Stimulated activated CD4-positive, alpha-beta T cell treated with anti-CD3 and anti-CD28 coated beads, Interleukin-12 subunit alpha, Interleukin-12 subunit beta, amount 100 ng/mL, for 4 hours (primary cell): ENCODE measurements at regions not wholly inside any gene's neighbourhood (a gene's known extent, or its start where the extent isn't known, plus 50 kb on each side); places are given as distances from the start of the nearest gene placed in this dataset.

Experiments
- DNase-seq: peaks from one replicate; pipeline ENCODE4 v3.0.0-alpha.2; 2020

GRCh38 chr17:72303787-72304733 is 183.2 kb downstream of the SOX9 start:
- no peak for DNase-seq

DNA sequence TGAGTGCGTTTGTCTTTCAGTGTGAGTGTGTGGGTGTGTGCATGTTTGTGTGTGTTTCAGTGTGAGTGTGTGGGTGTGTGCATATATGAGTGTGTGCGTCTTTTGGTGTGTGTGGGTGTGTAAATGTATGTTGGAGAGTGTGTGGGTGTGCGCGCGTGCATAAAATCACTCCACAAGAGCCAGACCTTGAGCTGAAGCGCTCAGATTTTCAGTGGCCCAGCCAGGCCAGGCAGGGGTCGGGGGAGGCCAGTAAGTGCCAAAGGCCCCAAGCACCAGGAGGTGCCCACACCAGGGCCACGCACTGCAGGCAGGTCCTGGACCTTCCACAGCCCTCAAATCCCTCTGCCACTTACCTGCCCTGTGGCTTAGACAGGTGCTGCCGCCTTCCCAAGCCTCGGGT is 184.0 kb downstream of the SOX9 start:
- no peak for DNase-seq

DNA sequence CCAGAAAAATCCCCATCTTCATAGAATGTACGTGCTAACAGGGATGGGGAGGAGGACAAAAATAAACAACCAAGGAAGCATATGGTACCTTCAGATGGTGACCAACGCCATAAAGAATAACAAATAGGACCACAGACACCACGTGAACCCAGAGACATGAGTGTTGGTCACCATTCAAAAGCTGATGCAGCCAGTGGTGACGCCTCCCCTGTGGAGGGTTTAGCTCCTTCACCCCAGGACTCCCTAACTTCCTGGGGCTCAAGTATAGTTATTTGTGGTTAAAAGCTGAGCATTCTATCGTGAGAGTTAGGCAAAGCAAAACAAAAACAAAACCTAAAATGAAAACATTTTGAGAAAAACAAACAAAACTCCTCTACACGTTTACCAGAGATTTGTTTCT is 184.7 kb downstream of the SOX9 start:
- DNase-seq = no peak

- no peak for DNase-seq
Measured at GRCh38 chr17:72306037-72306436, 185.2 kb downstream of the SOX9 start.

- DNase-seq = no peak
Measured at GRCh38 chr17:72307836-72308235, 187.0 kb downstream of the SOX9 start.

DNA sequence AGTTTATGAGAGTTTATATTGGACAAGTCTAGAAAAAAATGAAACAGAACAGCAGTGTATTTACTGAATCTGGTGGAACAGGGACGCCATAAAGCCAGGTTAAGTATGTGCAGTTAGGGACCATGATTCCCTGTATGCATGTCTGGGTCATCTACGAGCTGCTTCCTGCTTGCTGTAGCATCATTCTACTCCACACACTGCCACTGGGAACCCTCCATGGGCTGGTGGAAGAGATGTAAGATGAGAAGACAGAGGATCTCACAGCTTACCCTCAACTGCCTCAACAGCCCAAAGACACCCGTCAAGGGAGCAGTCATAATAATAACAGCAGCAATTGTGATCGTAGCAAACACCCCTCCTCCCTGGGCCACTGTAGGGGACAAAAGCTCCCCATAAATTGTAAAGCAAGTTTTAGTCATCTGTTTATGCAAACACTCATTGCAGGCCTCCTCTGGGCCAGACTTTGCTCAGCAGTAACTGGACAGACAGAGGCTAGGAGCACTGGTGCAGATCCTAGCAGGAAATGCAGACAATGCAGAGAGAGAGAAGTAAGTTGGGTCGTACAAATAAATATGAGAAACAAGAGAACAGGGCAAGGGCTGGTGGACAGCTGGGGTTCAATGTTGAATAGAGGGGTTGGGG is 188.0 kb downstream of the SOX9 start:
- no peak for DNase-seq

DNA sequence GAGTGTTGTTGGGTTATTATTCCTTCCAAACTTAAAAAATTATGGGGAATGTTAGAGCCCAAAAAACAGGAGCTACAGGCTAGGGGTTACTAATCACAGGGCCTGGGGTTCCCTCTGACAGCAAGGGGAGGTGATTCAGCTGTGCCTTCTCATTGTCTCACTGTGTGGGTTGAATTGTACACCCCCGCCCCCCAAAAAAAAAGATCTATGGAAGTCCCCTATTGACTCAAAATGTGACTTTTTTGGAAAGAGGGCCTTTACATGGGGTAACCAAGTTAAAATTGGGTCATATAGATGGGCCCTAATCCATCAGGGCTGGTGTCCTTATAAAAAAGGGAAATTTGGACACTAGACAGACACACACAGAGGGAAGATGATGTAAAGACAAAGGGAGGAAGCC is 190.2 kb downstream of the SOX9 start:
- DNase-seq = no peak

DNA sequence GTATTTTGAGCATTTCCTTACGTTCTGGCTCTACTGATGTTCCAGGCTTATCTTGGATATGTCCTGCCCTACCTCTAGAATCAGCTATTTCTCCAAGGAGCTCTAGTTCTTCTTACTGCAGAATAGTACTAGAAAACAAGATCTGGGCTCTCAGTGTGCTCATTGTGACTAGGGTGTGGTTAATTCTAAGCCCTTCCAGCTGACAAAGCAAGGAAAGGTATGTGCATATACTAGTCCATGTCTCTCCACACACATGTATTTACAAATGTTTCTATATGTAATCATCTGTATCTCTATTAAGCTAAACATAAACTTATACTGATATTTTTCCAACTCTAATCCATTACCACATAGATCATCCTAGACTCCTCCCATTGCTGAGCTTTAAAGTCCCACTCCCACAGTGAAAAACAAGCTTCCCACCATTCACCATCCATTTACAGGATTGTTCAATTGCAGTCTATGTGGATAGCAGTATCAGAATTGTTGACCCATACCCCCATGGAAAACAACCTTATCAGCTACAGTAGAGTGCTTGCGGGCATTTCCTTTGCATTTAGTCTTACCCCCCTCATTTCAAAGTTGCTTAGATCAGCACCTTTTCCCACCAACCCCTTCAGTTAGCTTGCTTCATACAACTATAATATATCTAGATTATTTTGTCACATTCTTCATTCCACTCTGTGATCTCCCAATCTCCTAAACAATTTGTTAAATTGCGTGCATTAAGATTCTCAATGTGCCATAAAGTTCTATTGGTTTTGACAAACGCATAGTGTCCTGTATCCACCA is 194.5 kb downstream of the SOX9 start:
- DNase-seq = no peak

GRCh38 chr17:72318131-72318530 is 197.3 kb downstream of the SOX9 start:
- no peak for DNase-seq

DNA sequence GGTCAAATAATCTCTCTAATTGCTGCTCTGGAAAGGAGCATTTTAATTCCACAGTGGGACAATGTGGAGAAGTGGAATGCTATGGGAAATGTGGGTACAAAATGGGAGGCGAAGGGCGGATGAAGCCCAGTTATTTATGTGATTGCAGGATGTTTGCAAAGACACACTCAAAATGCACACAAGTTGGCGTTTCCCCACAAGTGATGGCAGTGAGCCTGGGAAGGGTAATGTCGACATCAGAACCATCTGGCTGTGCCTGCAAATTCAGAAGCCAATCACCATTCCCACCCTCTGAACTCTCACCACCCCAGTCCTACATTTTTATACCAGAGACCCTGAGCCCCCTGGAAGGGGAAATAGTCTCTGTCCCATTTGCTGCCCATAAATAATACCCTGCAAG is 201.1 kb downstream of the SOX9 start:
- DNase-seq = no peak

DNA sequence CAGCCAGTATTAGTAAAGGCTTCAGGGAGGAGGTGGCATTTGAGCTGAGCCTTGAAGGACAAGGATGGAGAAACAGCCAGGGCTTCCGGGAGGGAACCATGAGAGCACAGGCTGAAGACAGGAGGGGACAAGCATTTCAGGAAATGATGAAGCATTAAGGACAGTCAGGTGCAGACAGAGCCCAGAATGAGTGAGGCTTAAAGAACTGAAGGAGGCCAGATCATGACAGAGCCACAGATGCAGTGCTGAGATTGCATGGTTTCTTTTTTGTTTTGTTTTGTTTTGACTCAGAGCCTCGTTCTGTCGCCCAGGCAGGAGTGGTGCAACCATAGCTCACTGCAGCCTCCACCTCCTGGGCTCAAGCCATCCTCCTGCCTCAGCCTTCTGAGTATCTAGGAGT is 211.5 kb downstream of the SOX9 start:
- DNase-seq = no peak

GRCh38 chr17:72333570-72333969 is 212.8 kb downstream of the SOX9 start:
- no peak for DNase-seq

DNA sequence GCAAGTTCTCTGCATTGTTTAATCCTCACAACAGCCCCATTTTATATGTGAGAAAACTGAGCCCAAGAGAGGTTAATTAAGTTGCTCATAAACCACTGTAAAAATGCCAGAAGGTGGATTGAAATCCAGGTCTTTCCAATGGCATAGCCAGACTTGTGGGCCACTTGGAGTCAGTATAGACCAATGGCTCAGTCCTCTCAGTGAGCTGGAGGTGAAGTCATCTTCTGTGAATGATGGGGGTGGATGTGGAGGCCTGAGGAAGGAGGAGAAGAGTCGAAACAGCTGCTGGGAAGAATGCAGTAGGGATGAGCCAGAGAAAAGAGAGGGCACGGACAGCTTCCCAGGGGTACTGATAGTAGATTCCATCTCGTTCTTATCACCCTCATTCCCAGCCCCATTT is 213.4 kb downstream of the SOX9 start:
- DNase-seq = no peak

GRCh38 chr17:72336026-72336803 is 215.4 kb downstream of the SOX9 start:
- DNase-seq = no peak

DNA sequence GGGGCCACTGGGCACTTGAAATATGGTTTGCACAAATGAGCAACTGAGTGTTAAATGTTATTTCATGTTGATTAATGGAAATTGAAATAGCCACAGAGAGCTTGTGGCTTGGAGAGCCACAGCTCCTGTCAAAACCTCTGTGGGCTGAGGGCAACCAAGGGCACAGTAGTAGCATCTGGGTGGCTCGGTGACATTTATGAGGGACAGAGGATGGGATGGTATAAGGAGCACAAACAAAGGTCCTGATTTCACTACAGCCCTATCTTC is 215.9 kb downstream of the SOX9 start:
- DNase-seq = no peak

DNA sequence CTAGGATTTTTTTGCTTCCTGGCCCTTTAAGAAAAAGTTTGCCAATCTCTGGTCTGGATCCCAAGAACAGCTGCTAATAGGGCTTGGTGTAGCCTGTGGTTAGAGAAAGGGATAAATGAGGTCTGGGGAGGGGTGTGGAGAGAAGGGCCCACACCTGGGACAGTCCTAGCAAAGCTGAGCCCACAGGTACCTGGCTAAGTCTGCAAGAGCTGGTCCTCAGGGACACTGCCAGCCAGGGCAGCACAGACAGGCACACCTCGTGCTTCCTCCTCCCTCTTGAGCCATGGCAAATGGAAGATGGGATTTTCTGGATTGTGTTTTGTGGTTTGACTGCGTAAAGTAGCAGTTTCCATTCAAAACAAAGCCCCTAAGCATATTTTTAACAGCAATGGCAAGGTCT is 217.5 kb downstream of the SOX9 start:
- no peak for DNase-seq

DNA sequence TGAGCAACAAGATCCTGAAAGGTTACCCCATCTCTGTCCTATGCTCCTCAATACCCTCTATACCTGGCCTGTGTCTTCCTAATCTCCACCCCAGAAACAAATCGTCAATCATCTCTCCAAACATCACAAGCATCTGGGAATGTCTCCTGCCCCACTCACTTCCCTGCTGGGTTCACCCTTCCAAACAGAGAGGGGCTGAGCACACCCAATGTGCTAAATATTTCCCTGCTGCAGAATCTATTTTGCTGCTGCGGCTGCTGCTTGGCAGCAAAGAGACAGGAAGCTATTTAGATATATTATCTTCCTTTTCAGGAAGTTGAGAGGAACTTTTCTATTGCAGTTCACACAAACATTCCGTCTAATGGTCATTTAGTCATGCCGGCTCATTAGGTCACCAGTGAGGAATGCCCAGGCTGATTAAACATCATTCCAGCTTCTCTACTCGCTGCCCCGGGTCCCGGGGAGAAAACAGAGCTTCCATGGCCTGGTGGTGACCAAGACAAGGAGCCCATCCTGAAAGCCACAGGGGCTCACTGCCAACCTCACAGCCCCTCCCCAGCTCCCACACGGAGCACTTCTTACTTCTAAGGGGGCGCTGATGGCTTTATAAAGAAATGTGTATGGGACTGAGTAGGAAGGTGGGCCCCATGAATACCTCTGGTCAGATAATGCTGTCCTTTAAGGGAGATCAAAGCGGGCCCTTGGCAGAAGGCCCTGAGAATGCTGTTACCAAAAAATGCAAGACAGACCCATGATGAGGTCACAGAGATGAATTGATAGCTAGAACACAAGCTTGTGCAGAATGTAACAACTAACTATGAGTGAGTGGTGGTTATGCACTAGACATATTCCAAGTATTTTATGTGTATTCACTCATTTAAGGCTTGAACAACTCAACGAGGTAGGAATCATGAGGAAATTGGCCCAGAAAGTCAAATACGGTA is 218.3 kb downstream of the SOX9 start:
- DNase-seq = no peak

- no peak for DNase-seq
Measured at GRCh38 chr17:72340836-72341235, 220.0 kb downstream of the SOX9 start.

DNA sequence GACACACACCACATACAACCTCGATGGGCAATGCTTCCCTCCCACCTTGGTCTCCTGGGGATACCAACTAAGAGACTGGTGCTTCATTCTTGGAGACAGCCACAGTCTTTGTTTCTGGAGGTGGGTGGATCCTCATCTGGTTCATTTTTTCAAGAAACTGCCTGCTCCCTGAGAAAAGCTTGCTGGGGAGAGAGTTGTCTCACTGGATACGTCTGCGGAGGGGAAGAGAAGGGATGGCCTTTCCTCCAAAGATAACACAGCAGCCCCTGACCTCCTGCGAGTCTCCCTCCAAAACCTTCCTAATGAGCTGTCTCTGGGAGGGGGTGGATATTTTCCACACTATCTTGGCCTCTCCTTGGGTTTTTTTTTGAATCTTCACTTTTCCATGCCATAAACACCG is 221.2 kb downstream of the SOX9 start:
- no peak for DNase-seq

- no peak for DNase-seq
Measured at GRCh38 chr17:72342627-72343527, 222.1 kb downstream of the SOX9 start.

DNA sequence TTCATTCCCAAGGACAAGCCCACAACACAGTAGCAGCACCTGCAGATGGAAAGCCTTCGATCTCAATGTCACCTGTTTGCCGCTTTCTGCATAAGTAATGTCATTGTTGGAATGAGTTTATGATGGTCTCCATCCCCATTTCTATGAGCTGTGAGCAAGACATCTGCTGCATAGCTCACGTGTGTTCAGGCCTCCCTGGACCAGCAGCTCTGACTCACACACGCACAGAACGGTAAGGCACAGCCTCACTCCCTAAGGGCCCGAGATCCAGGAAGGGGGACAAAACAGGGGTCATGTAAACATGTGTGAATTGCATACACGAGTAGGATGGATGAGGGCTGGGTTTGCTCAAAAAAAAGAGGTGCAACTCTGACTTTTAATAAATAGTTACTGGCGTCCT is 223.1 kb downstream of the SOX9 start:
- no peak for DNase-seq
